SK-N-SH (cell line): ENCODE measurements at regions not wholly inside any gene's neighbourhood (a gene's known extent, or its start where the extent isn't known, plus 50 kb on each side); places are given as distances from the start of the nearest gene placed in this dataset.

Source experiments
- CTCF ChIA-PET: fragments of 300-600, 350-600 bp; formaldehyde crosslinking; extraction: SDS; loops from one replicate; lab custom pipeline; 2021; lab: Yijun Ruan, JAX
- POLR2A ChIA-PET: fragments of 350-600 bp; sonication (Branson Sonifier 250); formaldehyde crosslinking; extraction: SDS; loops from one replicate; lab custom pipeline; 2020; ENCODE audit warnings: antibody characterized with exemption, inconsistent platforms; lab: Yijun Ruan, JAX
- DNase-seq: peaks from one replicate; pipeline ENCODE4 v3.0.0; 2012
- H2AFZ ChIP-seq: fragments of 200-600 bp; sonication (generic); 2 replicates; pipeline ENCODE4 v1.8.1; 2016; ENCODE audit warnings: antibody characterized with exemption, mild to moderate bottlenecking, low read depth
- H3F3A ChIP-seq: fragments of 200-600 bp; sonication (generic); replicated peaks from 2 replicates; pipeline ENCODE3; 2016; ENCODE audit warnings: antibody characterized with exemption, mild to moderate bottlenecking; ENCODE audit not compliant: insufficient read depth
- H3K27ac ChIP-seq, 2 experiments: fragments of 200-500 bp in 1 of 2; fragments of 200-600 bp in 1 of 2; sonication (Bioruptor generic) in 1 of 2; sonication (generic), shearing (Covaris generic) in 1 of 2; 2 replicates each; pipeline versions ENCODE4 v1.5.1 to v1.6.1; 2014 to 2016; ENCODE audit warnings: low read depth in 2 of 2, inconsistent platforms in 1 of 2, low read length in 1 of 2, mild to moderate bottlenecking in 1 of 2, mixed read lengths in 1 of 2
- H3K27me3 ChIP-seq: fragments of 200-600 bp; sonication (generic), shearing (Covaris generic); 2 replicates; pipeline ENCODE4 v1.6.1; 2016; ENCODE audit warnings: mixed run types; ENCODE audit not compliant: insufficient read depth
- H3K36me3 ChIP-seq, 2 experiments: fragments of 200-500 bp in 1 of 2; fragments of 200-600 bp in 1 of 2; sonication (Bioruptor generic) in 1 of 2; sonication (generic) in 1 of 2; replicated peaks in 1 of 2; 2 replicates each; pipeline versions ENCODE3 to v1.5.1; 2014 to 2016; ENCODE audit warnings: low read length in 1 of 2, mild to moderate bottlenecking in 1 of 2; ENCODE audit not compliant: insufficient read depth in 2 of 2, control insufficient read depth in 1 of 2
- H3K4me1 ChIP-seq, 2 experiments: fragments of 200-500 bp in 1 of 2; fragments of 200-600 bp in 1 of 2; sonication (Bioruptor generic) in 1 of 2; sonication (generic), shearing (Covaris generic) in 1 of 2; 2 replicates each; pipeline versions ENCODE4 v1.5.1 to v1.6.1; 2014 to 2016; ENCODE audit warnings: low read depth in 1 of 2, low read length in 1 of 2, mixed run types in 1 of 2; ENCODE audit not compliant: insufficient read depth in 2 of 2, control insufficient read depth in 1 of 2
- H3K4me2 ChIP-seq: fragments of 200-600 bp; sonication (generic), shearing (Covaris generic); 2 replicates; pipeline ENCODE4 v1.6.1; 2017; ENCODE audit warnings: mixed run types
- H3K4me3 ChIP-seq, 2 experiments: fragments of 200-500 bp in 1 of 2; fragments of 200-600 bp in 1 of 2; sonication (Bioruptor generic) in 1 of 2; sonication (generic), shearing (Covaris generic) in 1 of 2; 2 replicates each; pipeline versions ENCODE4 v1.5.1 to v1.8.1; 2014 to 2016; ENCODE audit warnings: low read depth in 2 of 2, inconsistent platforms in 1 of 2, low read length in 1 of 2, mild to moderate bottlenecking in 1 of 2, mixed read lengths in 1 of 2, moderate library complexity in 1 of 2
- H3K79me2 ChIP-seq: fragments of 200-600 bp; sonication (generic); 2 replicates; pipeline ENCODE4 v1.8.1; 2017; ENCODE audit warnings: mild to moderate bottlenecking; ENCODE audit not compliant: insufficient read depth
- H3K9ac ChIP-seq: fragments of 200-600 bp; sonication (generic); 2 replicates; pipeline ENCODE4 v1.6.1; 2017; ENCODE audit warnings: mixed run types
- H3K9me2 ChIP-seq: fragments of 200-600 bp; sonication (generic); 2 replicates; pipeline ENCODE4 v1.6.1; 2017; ENCODE audit warnings: mixed run types
- H3K9me3 ChIP-seq: fragments of 200-600 bp; sonication (generic); 2 replicates; pipeline ENCODE4 v1.6.1; 2017; ENCODE audit warnings: mixed run types, mild to moderate bottlenecking, moderate library complexity
- H4K20me1 ChIP-seq: fragments of 200-600 bp; sonication (generic); 2 replicates; pipeline ENCODE4 v1.6.1; 2017; ENCODE audit warnings: mild to moderate bottlenecking, mixed run types; ENCODE audit not compliant: insufficient read depth
- CTCF ChIP-seq: fragments of 200-600 bp; sonication (generic); IDR thresholded peaks from 2 replicates; pipeline ENCODE4 v1.6.1; 2017; ENCODE audit warnings: antibody characterized with exemption, mild to moderate bottlenecking, moderate library complexity
- FOSL2 ChIP-seq: IDR thresholded peaks from 2 replicates; pipeline ENCODE4 v1.4.0; 2012; ENCODE audit warnings: low read depth, mild to moderate bottlenecking, moderate library complexity, borderline replicate concordance
- GABPA ChIP-seq: IDR thresholded peaks from 2 replicates; pipeline ENCODE4 v1.4.0; 2012; ENCODE audit warnings: low read depth, mild to moderate bottlenecking
- GATA2 ChIP-seq: sonication (generic); formaldehyde crosslinking; IDR thresholded peaks from 2 replicates; pipeline ENCODE4 v1.5.0; 2020; ENCODE audit warnings: mild to moderate bottlenecking, missing genetic modification reagents
- MEF2A ChIP-seq: IDR thresholded peaks from 2 replicates; pipeline ENCODE4 v1.4.0; 2012; ENCODE audit warnings: low read depth, borderline replicate concordance
- MXI1 ChIP-seq: IDR thresholded peaks from 2 replicates; pipeline ENCODE4 v1.6.1; 2012; ENCODE audit warnings: mild to moderate bottlenecking, low read depth, low read length, improper control_type of control experiment
- NFIC ChIP-seq: IDR thresholded peaks from 2 replicates; pipeline ENCODE4 v1.4.0; 2012; ENCODE audit warnings: borderline replicate concordance
- NRF1 ChIP-seq: IDR thresholded peaks from 2 replicates; pipeline ENCODE4 v1.6.1; 2012; ENCODE audit warnings: low read depth, mild to moderate bottlenecking, low read length
- POLR2AphosphoS5 ChIP-seq: IDR thresholded peaks from 2 replicates; pipeline ENCODE4 v1.6.1; 2012; ENCODE audit warnings: low read depth, low read length
- RCOR1 ChIP-seq: fragments of 150-350 bp; IDR thresholded peaks from 2 replicates; pipeline ENCODE4 v1.6.1; 2017; ENCODE audit warnings: antibody characterized with exemption, low read length
- RXRA ChIP-seq: IDR thresholded peaks from 2 replicates; pipeline ENCODE4 v1.4.0; 2012; ENCODE audit warnings: low read depth, mild to moderate bottlenecking, borderline replicate concordance
- SIN3A ChIP-seq: IDR thresholded peaks from 2 replicates; pipeline ENCODE4 v1.6.1; 2012; ENCODE audit warnings: low read depth, mild to moderate bottlenecking, low read length, moderate library complexity, borderline replicate concordance
- SMC3 ChIP-seq: IDR thresholded peaks from 2 replicates; pipeline ENCODE4 v1.6.1; 2012; ENCODE audit warnings: low read depth, low read length, improper control_type of control experiment
- TCF12 ChIP-seq: IDR thresholded peaks from 2 replicates; pipeline ENCODE4 v1.4.0; 2012
- TEAD4 ChIP-seq: IDR thresholded peaks from 2 replicates; pipeline ENCODE4 v1.4.0; 2012; ENCODE audit warnings: mild to moderate bottlenecking, borderline replicate concordance; ENCODE audit not compliant: insufficient read depth
- ZBTB33 ChIP-seq: IDR thresholded peaks from 2 replicates; pipeline ENCODE4 v1.4.0; 2012; ENCODE audit warnings: low read depth, borderline replicate concordance
- WGBS: methylation state at CpG from one replicate; pipeline ENCODE4 v1.1.6; 2017; ENCODE audit warnings: low lambda C conversion rate; 5-methylcytosine and 5-hydroxymethylcytosine counted together
- TF ChIP-seq, protein P1 (sequence below): fragments of 150-350 bp; IDR thresholded peaks from 2 replicates; pipeline ENCODE4 v1.6.1; 2016; ENCODE audit warnings: mild to moderate bottlenecking, low read depth, low read length
- TF ChIP-seq, protein P2 (sequence below): IDR thresholded peaks from 2 replicates; pipeline ENCODE4 v1.6.1; 2012; ENCODE audit warnings: mild to moderate bottlenecking, low read depth, low read length, moderate library complexity
- TF ChIP-seq, protein P3 (sequence below): IDR thresholded peaks from 2 replicates; pipeline ENCODE4; 2012

- no peak overlapping the region for H3K4me3 ChIP-seq
- H3K4me1 ChIP-seq, result peaks cover 0 to 10% of the 10 kb centered on the region in 2 experiments; a peak in 1 of 4 replicates
- H3K4me2 ChIP-seq, result no peak overlapping the region
- H3K79me2 ChIP-seq, result no peaks in the 10 kb centered on the region
- 65% methylated on average over 5 of the region's 5 CpGs for WGBS
- no peaks in the 10 kb centered on the region for H3K9me2 ChIP-seq
- ChIA-PET POLR2A (no interaction called here), CTCF (interaction anchor here (1.0 kb wide), 1 partner anchor 13 kb away, joined by 3 read pairs; no protein-coding TSS in a partner anchor)
- no peaks in the 10 kb centered on the region for H3K27me3 ChIP-seq
- no peak overlapping the region for H2AFZ ChIP-seq
- H3K27ac ChIP-seq, result no peak overlapping the region
- no peak for DNase-seq
- H3K9me3 ChIP-seq, result no peaks in the 10 kb centered on the region
- no peak for TF ChIP-seq RCOR1
- no peak for TF ChIP-seq TCF12
- no peak for TF ChIP-seq NRF1
- TF ChIP-seq GABPA, result no peak
- TF ChIP-seq POLR2AphosphoS5, result no peak
- TF ChIP-seq SMC3, result no peak
- no peak for TF ChIP-seq ZBTB33
- no peak overlapping the region for H3K9ac ChIP-seq
- no peaks in the 10 kb centered on the region for H3K36me3 ChIP-seq
- H3F3A ChIP-seq, result peaks cover 16% of the 10 kb centered on the region
- H4K20me1 ChIP-seq, result no peaks in the 10 kb centered on the region
These were observed 62.6 kb upstream of the FARP1 start for GRCh38 chr13:98080280-98080679.

GRCh38 chr13:98083507-98083906 is 59.4 kb upstream of the FARP1 start:
- Histone ChIP-seq H2AFZ (no peak overlapping the region), H3F3A (peaks cover 16% of the 10 kb centered on the region), H3K27me3 (no peaks in the 10 kb centered on the region), H3K9me2 (no peaks in the 10 kb centered on the region), H3K9me3 (no peaks in the 10 kb centered on the region), H3K27ac (peak overlapping the region in 1 of 2 experiments; percentile 69; a peak in 2 of 4 replicates), H3K36me3 (no peaks in the 10 kb centered on the region), H3K4me1 (peaks cover 0 to 10% of the 10 kb centered on the region in 2 experiments; a peak in 1 of 4 replicates), H3K4me3 (no peak overlapping the region), H3K79me2 (no peaks in the 10 kb centered on the region), H3K9ac (no peak overlapping the region; the same call in 1 of the 2 replicates), H4K20me1 (no peaks in the 10 kb centered on the region), H3K4me2 (no peak overlapping the region; the same call in 1 of the 2 replicates)
- POLR2A ChIA-PET, result no interaction called here
- DNase-seq, result no peak
- WGBS, result 24% methylated on average over 6 of the region's 6 CpGs
- CTCF ChIA-PET, result no interaction called here
- TF ChIP-seq RXRA, result no peak
- TF ChIP-seq, protein P1, sequence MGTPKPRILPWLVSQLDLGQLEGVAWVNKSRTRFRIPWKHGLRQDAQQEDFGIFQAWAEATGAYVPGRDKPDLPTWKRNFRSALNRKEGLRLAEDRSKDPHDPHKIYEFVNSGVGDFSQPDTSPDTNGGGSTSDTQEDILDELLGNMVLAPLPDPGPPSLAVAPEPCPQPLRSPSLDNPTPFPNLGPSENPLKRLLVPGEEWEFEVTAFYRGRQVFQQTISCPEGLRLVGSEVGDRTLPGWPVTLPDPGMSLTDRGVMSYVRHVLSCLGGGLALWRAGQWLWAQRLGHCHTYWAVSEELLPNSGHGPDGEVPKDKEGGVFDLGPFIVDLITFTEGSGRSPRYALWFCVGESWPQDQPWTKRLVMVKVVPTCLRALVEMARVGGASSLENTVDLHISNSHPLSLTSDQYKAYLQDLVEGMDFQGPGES, result no peak
- TF ChIP-seq, protein P2, sequence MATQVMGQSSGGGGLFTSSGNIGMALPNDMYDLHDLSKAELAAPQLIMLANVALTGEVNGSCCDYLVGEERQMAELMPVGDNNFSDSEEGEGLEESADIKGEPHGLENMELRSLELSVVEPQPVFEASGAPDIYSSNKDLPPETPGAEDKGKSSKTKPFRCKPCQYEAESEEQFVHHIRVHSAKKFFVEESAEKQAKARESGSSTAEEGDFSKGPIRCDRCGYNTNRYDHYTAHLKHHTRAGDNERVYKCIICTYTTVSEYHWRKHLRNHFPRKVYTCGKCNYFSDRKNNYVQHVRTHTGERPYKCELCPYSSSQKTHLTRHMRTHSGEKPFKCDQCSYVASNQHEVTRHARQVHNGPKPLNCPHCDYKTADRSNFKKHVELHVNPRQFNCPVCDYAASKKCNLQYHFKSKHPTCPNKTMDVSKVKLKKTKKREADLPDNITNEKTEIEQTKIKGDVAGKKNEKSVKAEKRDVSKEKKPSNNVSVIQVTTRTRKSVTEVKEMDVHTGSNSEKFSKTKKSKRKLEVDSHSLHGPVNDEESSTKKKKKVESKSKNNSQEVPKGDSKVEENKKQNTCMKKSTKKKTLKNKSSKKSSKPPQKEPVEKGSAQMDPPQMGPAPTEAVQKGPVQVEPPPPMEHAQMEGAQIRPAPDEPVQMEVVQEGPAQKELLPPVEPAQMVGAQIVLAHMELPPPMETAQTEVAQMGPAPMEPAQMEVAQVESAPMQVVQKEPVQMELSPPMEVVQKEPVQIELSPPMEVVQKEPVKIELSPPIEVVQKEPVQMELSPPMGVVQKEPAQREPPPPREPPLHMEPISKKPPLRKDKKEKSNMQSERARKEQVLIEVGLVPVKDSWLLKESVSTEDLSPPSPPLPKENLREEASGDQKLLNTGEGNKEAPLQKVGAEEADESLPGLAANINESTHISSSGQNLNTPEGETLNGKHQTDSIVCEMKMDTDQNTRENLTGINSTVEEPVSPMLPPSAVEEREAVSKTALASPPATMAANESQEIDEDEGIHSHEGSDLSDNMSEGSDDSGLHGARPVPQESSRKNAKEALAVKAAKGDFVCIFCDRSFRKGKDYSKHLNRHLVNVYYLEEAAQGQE, result no peak
- peak; percentile 68; the same call in 1 of the 2 replicates for TF ChIP-seq TEAD4
- TF ChIP-seq MXI1, result no peak
- no peak for TF ChIP-seq MEF2A
- peak; percentile 33 for TF ChIP-seq CTCF
- TF ChIP-seq GATA2, result no peak
- TF ChIP-seq POLR2AphosphoS5, result no peak
- TF ChIP-seq SIN3A, result no peak
- peak; percentile 54; the same call in 1 of the 2 replicates for TF ChIP-seq NFIC
- no peak for TF ChIP-seq GABPA
- TF ChIP-seq, protein P3, sequence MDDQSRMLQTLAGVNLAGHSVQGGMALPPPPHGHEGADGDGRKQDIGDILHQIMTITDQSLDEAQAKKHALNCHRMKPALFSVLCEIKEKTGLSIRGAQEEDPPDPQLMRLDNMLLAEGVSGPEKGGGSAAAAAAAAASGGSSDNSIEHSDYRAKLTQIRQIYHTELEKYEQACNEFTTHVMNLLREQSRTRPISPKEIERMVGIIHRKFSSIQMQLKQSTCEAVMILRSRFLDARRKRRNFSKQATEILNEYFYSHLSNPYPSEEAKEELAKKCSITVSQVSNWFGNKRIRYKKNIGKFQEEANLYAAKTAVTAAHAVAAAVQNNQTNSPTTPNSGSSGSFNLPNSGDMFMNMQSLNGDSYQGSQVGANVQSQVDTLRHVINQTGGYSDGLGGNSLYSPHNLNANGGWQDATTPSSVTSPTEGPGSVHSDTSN, result 0 out of 2 replicates have a peak, but pooled peaks have one; percentile 18
- peak; percentile 74 for TF ChIP-seq FOSL2
